ENCODE measurements at regions not wholly inside any gene's neighbourhood (a gene's known extent, or its start where the extent isn't known, plus 50 kb on each side); places are given as distances from the start of the nearest gene placed in this dataset.

DNA sequence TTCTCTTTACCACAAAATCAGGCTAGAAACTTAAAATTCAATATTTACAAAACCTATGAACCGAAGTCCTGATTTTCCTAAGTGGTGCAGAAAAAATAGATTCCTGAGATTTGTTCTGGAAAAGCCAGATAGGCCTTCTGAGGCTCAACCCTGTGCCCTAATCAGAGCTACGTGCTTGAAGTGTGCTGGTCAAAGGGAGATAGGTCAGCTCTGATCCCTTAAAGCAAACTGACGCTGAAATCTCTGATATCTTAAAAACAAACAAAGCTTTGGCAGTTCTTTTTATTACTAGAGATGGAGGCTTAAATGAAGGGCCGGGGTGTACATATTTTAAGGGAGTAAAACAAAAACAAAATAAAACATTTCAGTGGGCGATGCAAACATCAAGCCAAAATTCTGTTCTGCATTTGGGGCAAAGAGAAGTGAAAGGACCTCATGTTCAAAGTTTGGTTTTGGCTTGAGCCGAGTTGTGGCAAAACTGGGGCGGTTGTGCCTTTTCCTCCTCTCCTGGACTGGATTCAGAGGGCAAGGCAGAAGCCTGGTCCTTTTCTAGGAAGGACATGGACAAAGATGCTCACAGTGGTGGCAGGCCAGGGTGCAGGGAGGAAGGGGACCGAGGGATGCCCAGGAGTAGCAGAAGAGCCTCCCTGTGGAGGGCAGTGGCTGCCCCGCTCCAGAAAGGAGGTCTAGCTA, 295.0 kb downstream of the CDCA7 start:
- DNase-seq: no peak

DNA sequence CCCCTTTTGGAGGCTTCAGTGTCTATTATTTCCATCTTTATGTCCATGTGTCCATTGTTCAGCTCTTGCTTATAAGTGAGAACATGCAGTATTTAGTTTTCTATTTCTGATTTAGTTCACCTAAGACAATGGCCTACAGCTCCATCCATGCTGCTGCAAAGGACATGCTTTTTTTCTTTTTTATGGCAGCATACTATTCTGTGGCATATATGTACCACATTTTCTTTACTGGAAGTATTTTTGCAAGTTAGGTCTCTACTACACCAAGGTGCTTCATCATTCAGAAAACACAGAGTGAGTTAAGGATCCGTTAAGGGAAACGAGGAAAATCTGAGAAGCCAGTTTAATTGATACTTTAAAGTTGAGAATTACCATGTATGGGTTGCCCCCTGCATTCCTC, 297.2 kb downstream of the CDCA7 start:
- no peak for DNase-seq

DNA sequence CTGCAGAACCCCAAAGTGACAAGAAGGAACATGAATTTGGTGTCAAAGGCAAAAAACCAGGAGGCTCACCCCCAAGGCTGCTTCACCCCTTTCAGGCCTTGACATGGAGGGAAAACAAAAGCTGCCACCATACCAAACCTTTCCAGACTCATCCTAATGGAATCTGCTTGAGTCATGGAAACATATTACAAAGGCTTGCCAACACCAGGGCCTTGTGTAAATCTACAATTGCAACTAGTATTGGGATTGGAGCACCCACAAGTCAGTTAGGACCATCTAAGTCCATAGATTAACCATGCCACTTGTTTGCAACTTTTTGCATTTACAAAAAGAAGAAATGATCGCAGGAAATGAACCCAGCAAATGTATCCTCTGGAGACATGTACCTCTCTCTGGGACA, 297.6 kb downstream of the CDCA7 start:
- no peak for DNase-seq

DNA sequence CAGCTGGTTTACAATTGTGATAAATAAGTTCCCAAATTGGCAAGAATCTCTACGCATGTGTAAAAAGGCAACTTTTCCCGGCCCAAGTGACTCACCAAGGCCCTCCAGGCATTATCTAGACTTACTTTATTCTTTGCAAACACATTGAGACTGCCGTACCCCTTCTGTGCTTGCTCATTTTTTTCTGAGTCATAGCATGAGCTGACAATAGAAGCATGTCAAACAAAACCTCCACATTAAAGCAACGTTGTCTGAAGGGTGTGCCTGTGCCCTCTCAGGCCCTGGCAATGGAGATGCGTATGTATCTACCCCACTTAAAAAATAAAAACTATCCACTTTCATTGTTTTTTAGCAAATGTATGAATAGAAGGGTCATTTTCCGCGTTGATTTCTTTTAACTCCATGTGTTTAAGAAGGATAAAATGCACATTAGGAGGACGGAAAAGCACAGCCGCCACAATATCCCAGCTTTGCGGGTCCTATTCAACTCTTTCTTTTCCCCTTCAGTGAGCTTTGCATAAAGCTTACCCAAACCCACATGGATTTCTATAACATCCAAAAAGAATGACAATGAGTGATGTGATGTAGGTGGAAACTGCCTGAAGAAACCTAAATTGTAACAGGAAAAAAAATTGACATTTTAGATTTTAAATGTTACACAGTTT, 298.2 kb downstream of the CDCA7 start:
- no peak for DNase-seq

DNA sequence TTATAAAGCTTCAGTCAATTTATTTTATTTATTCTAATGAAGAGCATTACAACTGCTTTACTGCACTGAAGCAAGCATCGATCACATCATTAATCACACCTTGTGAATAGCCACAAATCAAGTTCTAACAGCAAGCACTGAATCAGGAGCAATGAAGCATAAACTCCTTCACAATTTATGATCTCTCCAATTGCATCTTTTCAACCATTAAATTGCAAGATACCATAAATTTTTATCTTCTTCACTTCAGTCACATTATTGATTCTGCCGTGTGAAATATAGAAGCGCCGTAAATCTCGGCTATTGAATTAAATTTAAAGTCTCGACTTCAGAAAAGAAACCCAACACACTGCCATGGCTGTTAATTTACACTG, 298.7 kb downstream of the CDCA7 start:
- DNase-seq: no peak

DNA sequence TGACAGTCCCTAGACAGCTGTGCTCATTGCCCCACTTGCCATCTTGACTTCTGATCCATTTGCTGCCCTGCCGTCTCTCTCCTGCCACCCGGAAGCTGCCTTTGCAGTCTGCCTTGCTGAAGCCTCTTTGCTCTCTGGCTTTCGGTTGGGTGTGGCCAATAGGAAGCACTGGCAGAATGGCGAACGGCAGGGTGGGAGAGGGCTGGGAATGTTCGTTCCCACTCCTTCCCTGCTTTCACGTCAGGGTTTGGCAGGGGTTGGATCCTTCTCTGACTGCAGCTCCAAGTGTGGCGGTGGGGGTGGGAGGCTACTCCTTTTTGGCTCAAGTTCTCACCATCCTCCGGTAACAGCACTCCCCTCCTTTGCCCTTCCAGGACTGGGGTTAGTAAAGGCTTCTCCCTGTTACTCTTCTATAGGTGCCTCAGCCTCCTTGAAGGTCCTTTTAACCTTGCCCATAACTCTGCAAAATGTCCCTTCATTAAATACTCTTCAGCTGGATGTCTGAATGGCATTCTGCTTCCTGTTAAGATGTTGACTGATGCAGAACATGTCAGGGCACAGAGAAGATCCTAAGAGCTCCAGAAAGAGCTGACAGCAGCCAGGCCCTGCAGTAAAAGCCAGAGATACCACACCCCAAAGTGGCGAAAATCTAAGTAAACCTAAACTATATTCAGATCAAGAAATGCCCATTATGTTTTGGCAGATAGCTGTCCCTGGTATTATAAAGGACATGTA, 299.7 kb downstream of the CDCA7 start:
- no peak for DNase-seq

DNA sequence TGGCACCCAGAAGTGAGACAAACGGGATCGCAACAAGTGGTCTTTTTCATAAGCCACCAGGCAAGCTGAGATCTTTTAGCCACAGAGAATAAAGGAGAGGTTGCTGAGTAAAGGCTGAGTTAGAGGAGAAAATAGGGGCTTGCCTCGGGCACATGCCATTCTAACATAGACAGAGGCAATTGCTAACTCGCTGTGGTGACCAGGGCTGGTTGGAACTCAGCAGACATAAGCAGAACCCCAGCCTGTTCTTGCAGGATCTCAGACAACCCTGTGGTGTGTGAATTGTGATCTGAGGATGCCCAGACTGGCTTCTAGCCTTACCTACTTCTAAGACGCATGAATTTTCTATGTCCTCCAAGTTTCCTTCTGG, 300.2 kb downstream of the CDCA7 start:
- no peak for DNase-seq

DNA sequence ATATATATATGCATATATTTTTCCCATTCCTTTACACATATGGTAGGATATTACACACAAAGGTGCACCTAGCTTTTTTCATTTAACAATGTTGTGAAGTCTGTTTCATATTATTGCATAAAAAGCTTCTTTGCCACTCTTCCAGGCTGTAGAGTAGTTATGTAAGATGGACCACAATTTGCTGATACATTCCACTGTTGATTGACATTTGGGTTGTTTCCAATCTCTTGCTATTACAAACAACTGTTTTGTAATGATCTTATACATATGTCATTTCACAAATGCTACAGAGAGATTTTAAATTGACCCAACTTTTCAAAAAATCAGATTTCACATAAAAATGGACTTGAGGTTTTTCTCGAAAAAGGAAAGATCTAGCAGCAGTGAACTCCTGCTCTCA, 301.4 kb downstream of the CDCA7 start:
- DNase-seq: no peak

DNA sequence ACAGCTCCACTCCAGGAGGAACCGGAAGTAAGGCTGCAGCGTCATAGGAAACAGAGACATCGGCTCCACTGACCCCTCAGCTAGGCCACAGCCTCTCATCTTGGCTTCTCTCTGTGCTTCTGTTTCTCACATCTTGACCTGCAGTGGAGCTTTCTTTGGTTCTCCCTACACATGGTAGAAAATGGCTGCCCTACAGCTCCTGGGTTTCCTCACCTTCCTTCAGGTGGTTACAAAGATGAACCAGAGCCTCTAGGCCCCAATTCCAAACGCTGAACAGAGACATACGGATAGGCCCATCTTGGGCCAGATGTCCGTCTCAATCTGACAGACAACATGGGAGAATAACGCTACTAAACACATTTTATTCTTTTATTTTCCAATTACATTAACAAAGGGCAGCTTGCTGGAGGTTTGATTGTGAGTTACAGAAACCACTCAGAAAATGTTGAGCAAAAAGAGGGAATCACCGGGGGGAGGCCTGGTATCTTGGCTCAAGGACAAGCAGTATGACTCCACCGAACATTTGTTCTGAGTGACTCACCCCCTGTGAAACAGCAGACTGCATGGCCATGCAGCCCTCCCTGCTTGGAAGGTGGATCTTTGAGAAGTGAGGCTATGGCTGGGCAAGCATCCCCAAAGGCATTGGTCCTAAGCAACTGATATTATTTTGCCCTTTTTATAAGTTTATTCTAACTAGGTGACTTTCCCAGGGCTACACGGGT, 303.5 kb downstream of the CDCA7 start:
- DNase-seq: no peak

DNA sequence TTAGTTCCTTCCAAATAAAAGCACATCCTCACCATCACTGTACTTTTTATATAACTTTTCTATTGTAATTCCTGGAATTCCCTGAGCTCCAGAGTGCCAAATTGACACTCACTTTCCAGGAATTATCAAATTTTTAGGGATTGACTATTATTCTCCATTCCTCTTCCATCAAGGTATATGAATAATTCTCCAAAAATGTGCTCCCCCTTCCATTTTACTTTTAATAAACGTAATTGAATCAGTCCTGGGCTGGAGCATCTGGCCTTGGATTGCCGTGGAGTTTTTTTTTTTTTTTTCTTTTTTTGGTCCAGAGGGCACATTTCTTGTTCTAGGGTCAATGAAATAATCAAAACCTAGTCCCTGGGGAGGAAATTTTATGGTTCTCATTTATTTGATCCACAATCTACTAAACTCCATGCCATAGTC, 304.3 kb downstream of the CDCA7 start:
- no peak for DNase-seq

DNA sequence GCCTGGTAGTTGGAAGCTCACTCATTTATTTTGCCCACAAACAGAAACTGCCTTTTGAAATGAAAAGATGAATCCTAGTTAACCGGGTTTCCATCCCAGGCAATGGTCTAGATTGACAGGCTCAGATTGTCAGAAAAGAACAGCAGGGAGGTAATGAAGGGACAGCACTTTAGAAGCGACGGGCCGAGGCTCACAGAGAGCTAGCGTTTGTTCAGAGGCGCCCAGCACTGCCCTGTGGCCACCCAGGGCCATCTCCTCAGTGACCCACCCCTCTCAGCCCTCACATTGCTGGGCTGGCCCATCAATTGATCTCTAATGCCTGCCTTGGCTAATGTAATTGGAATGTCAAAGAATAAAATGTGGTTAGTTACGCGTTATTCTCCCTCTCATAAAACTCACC, 304.8 kb downstream of the CDCA7 start:
- no peak for DNase-seq

DNA sequence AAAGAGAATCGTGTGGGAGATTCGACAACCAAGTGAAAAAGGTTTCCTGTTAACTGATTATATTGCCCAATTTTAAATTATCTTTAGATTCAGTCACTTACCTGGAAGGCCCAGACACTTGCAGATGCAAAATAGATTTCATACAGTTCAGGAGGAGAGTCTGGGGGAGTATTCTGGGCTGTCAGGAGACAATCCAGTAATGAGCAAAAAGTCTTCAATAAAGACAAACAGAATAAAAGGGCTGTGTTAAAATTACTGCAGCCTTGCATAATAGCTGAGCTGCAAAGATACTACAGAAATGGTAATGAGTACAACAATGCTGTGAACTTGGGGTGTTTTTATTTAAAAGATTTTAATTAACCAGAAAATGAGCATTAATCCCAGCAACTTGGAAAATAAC, 303.6 kb downstream of the SP3 start:
- DNase-seq: no peak

DNA sequence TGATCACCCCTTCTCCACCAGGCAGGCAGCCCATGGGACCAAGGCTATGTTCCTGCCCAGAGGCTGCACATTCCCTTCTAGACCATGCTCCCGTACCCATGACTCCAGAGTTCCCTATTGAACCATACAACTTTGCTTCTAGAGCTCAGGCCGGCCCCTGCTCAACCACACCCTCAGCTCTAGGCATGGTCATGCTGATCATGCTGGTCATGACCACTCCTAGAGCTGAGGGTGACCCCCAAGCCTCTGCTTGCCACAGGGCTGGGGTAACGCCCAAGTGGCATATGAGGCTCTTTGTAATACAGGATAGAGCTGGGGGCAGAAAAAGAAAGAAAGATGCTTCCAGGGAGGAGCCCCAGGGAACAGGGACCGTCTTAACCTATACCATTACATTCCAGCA, 301.8 kb downstream of the SP3 start:
- DNase-seq: no peak

DNA sequence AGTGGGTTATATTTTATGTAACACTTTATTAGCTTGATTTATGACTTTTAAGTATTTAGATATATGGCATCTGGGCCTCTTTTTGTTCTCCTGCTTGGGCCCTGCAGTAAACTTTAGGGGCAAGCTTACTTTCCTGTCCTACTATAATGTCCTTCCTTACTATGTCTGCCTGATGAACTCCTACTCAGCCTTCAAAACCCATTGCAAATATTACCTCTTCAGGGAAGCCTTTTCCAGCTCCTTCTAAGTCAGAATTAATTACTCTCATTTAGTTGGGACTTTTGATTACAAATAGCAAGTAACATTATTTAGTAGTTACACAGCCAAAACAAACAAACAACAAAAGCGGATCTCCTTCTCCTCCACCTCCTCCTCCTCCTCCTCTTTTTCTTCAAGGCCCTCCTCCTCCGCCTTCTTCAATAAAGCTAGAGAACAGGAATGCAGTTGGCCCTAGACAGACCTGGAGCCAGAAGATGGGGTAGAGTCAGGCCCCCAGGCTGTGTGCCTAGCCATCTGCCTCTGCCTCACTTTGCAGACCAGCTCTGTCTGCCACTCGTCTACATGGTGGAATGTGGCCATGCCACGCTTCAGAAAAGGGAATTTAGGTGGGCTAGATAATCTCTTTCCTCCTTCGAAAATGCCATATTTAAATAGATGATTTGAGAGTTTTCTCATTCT, 301.2 kb downstream of the SP3 start:
- no peak for DNase-seq

DNA sequence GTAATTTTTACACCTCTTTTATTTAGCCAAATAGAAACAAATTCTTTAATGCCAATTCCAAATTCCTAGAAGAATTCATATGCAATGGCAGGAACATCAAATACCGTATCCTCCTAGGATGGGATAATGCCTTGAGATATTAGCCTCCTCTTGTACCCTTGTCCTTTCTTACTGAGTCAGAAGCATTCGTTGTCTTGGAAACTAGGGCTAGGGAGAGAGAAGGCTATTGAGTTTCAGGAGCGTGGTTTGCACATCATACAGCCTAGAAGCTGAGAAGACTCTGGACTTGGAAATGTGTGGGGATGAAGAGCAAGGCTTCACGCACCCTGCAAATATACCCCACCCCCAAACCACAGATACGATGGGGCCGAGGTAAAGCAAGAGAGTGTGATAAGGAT, 300.7 kb downstream of the SP3 start:
- DNase-seq: no peak

DNA sequence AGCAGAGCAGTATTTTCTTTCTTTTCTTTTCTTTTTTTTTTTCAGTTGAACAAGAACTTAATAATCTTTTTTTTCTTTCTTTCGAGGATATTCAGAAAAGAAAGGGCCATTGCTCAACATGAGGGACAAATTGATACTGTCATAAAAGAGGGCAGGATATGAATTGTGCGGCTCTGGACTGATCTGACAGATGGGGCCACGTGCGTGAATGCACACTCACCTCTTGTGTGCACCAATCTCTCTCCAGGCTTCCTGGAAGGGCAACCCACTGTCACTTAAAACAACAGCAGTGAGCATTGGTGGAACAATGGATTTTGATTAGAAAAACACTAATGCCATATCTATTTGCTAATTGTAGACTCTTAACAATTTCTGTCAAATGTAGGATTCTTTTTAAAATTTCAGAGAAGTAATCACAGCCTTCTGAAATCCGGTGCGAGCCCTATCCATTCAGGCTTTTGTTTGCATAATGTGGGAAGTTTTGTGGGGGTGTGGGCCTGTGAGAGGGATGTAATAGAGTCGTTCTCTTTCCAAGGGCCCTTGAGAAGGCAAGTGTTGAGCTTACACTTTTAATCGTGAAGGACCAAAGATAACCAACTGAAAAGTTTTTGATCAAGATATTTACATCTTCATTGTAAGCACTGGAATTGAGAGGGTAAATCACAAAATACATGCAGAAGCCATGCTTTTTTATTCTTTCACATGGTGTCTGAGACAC, 298.8 kb downstream of the SP3 start:
- DNase-seq: no peak

DNA sequence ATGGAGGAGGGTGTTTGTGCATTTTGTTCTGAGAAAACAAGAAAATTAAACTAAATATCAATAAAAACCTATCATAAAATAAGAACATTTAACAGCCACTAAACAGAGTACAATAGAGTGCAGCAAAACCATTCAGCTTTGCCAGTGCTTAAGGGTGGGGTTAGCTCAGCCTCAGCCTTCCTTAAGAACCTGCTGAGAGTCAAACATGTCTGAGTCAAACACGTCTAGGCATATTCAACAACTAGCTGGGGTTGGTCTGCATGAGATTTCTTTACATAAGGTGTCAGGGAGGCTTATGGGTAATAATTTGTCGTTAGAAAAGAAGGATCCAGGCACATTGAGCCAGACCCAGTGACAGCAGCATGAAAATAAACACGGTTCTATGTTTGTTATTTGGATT, 298.2 kb downstream of the SP3 start:
- DNase-seq: no peak

DNA sequence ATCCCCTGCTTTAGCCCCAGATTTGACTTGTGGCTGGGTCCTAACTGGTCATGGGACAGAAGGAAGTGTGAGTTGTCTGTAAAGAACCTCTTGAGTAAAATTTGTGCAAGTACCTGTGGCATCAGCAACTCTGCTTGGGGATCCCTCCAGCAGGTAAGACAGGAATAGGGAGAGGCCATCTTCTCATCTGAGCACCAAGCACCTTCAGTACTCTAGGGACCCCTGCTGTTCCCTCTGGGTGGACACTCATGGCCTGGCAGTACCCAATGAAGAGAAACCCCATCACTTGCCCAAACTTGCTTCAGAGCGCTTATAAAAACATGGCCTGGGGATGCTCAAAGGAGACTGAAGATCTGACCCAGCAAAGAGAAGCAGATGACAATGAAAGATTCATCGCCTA, 297.8 kb downstream of the SP3 start:
- no peak for DNase-seq

DNA sequence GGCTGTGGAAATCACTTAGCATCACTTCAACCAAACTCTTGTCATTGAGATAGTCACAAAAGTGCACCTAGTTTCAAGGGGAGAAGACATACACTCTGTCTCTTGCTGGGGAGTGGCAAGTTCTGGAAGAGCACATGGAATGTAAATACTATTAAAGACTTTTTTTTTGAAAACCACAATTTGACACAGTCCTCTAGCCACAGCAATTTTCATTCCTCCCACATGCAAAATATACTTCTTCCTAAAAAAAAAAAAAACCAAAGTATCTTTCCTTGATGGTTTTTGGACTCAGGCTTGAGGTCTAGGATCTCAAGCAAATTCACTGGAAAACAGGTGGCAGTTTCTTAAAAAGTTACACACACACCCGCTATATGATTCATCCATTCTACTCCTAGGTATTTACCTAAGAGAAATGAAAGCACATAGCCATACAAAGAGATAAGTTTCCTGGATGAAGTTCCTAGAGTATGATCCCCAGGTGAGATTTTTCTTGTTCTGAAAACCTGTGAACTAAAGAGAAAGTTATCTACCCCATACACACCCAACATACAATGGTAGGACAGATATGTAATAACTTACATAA, 295.8 kb downstream of the SP3 start:
- DNase-seq: no peak

DNA sequence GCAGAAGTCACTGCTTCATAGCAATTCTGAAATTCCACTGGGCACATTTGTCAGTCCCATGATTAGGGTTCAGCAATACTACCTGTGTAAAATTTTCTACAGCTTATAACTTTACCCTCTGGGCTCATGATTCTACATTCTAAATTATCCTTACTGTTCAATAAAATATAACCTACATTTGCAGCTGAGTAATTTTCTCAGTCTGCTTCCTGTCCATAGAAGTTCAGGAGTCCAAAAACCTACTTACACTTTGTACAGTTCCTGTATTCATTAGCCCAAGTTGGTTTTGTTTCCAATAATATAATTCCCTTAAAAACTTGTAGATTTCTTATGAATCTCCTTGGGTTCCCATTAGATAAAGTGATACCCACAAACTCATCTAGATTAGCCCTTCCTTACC, 295.3 kb downstream of the SP3 start:
- DNase-seq: no peak

DNA sequence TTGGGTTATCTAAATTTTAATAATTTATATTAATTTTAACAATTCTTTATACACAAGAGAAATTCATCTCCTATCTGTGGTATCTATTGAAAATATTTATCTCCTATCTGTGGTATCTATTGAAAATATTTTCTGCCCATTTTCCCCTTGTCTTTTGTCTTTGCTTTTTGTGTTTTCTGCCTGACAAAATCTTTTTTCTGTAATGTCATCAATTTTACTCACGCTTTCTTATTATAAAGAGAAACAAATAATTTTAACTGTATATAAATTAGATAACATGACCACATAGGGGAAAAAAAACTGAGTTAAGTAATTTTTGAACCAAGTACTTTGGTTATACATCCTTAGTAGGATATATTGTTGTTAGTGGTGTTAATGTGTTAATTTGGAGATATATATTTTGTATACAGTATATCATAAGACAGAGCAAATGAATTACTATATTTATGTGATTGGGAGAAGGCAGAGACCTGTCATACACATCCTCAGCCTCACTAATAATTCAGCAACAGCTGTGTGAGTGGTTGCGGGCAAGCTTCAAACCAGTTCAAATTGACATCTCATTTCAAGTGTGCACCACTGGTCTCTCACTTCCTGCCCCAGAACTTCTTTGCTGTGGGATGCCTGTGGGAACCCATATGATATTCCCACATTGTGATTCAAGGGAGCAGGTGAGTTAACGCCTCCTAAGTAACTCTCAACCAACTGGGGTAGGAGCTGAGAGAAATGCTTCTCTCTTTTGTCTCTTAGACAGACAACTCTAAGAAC, 292.4 kb downstream of the SP3 start:
- DNase-seq: no peak

All from T-helper 2 cell (primary cell).